GM10248 (cell line): ENCODE measurements at regions not wholly inside any gene's neighbourhood (a gene's known extent, or its start where the extent isn't known, plus 50 kb on each side); places are given as distances from the start of the nearest gene placed in this dataset.

Experiments used
- CTCF ChIA-PET: fragments of 300-600 bp; sonication (Branson Sonifier 250); formaldehyde crosslinking; extraction: SDS; loops from one replicate; lab custom pipeline; 2021; ENCODE audit warnings: antibody characterized with exemption; lab: Yijun Ruan, JAX
- POLR2A ChIA-PET: fragments of 350-650 bp; sonication (Branson Sonifier 250); formaldehyde crosslinking; extraction: SDS; loops from one replicate; lab custom pipeline; 2020; ENCODE audit warnings: antibody characterized with exemption; lab: Yijun Ruan, JAX
- DNase-seq: peaks from one replicate; pipeline ENCODE4 v3.0.0; 2012; ENCODE audit errors: extremely low spot score
- CTCF ChIP-seq: IDR thresholded peaks from 2 replicates; pipeline ENCODE4 v1.5.1; 2012; ENCODE audit warnings: mild to moderate bottlenecking, low read depth; ENCODE audit errors: extremely low read depth, missing control alignments, control extremely low read depth

- POLR2A ChIA-PET: no interaction called here
- TF ChIP-seq CTCF: no peak
- no peak for DNase-seq
- CTCF ChIA-PET: no interaction called here
Observed at GRCh38 chr21:24150753-24151152, 1456.5 kb downstream of the MRPL39 start.

GRCh38 chr21:24148461-24148860 lies 1458.8 kb downstream of the MRPL39 start:
- POLR2A ChIA-PET: no interaction called here
- no peak for TF ChIP-seq CTCF
- CTCF ChIA-PET: interaction anchor here (1.2 kb wide), 1 partner anchor 9 kb away, joined by 4 read pairs; no protein-coding TSS in a partner anchor
- no peak for DNase-seq

- no peak for DNase-seq
- CTCF ChIA-PET: interaction anchor here (2.2 kb wide), 1 partner anchor 9 kb away, joined by 4 read pairs; no protein-coding TSS in a partner anchor
- no peak for TF ChIP-seq CTCF
- POLR2A ChIA-PET: no interaction called here
Observed at GRCh38 chr21:24147674-24148073, 1459.6 kb downstream of the MRPL39 start.

GRCh38 chr21:24131056-24131455 lies 1476.2 kb downstream of the MRPL39 start:
- no peak for DNase-seq
- ChIA-PET CTCF (no interaction called here), POLR2A (no interaction called here)
- TF ChIP-seq CTCF: no peak

GRCh38 chr21:24127651-24128050 lies 1479.6 kb downstream of the MRPL39 start:
- ChIA-PET POLR2A (no interaction called here), CTCF (no interaction called here)
- TF ChIP-seq CTCF: no peak
- DNase-seq: no peak

- ChIA-PET POLR2A (no interaction called here), CTCF (no interaction called here)
- TF ChIP-seq CTCF: no peak
Observed at GRCh38 chr21:24123785-24124184, 1483.5 kb downstream of the MRPL39 start.

More at GRCh38 chr21:24123785-24124184, 1483.5 kb downstream of the MRPL39 start:
- no peak for DNase-seq
